PC-3 (cell line): ENCODE measurements at regions not wholly inside any gene's neighbourhood (a gene's known extent, or its start where the extent isn't known, plus 50 kb on each side); places are given as distances from the start of the nearest gene placed in this dataset.

Source experiments
- EZH2 ChIP-seq: fragments of 300-600 bp; sonication (generic); IDR thresholded peaks from one replicate; pipeline ENCODE4 v1.6.1; 2017; ENCODE audit warnings: antibody characterized with exemption, mild to moderate bottlenecking, low read length; ENCODE audit not compliant: unreplicated experiment
- EZH2phosphoT487 ChIP-seq: fragments of 300-600 bp; sonication (generic); IDR thresholded peaks from 2 replicates; pipeline ENCODE4 v1.6.1; 2018; ENCODE audit warnings: mild to moderate bottlenecking, antibody characterized with exemption, low read length, borderline replicate concordance

DNA sequence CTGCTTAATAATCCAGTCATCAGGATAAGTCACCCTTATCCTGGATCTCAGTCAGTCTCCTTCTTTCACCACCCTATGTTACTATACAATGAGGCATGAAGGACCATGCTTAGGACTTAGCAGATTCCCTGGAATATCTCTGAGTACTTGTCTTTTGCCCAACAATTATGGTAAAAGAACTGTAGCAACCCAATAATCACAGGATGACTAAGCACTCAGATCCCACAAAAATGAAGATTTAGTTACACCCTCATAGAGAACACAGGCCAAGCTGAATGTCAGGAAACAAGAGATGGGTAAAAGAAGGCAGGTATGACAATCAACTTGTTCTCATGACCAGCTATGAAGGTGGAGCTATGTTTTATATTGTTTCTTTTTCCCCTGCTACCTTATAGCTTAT lies 91.4 kb downstream of the EDN1 start:
- TF ChIP-seq EZH2phosphoT487 (no peak), EZH2 (no peak)
